HG03280 (cell line): ENCODE measurements at regions not wholly inside any gene's neighbourhood (a gene's known extent, or its start where the extent isn't known, plus 50 kb on each side); places are given as distances from the start of the nearest gene placed in this dataset.
"Not testable (repeated sequence)": the region's sequence is repeated elsewhere in the genome, so short reads cannot be mapped to it uniquely, and the experiment has no call there.

Experiments
- ATAC-seq: cut with Tn5 transposase; IDR thresholded peaks from one replicate; pipeline ENCODE4 v1.9.1; 2021; ENCODE audit warnings: mild to moderate bottlenecking, moderate library complexity; ENCODE audit not compliant: unreplicated experiment

DNA sequence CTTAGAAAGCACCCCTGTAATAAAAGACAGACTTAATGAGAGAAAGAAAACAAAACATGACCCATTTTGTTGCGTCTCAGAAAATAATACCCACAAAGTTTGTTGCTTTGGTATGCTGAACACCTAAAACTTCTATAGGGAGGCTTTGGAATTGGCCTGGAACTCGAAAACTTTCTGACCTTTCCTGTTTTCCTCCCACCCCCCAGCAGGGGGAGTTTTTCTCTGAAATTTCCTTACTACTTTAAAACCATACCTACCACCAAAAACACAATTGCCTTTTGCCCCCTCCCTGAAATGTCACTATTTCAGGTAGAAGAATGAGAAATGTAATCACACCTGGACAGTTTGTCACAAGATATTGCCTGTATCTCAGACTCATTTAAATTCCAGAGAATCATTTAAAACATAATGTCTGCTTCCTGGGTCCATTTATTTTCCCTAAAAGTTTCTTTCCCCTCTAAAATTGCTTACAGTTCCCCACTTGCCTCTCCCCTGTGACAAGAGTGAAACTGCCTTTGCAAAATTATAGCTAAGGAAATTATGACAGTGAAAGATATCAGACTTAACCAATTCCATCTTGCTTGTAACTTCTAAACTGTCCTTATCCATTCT is 2700.2 kb downstream of the PCDH9 start:
- ATAC-seq: no peak

DNA sequence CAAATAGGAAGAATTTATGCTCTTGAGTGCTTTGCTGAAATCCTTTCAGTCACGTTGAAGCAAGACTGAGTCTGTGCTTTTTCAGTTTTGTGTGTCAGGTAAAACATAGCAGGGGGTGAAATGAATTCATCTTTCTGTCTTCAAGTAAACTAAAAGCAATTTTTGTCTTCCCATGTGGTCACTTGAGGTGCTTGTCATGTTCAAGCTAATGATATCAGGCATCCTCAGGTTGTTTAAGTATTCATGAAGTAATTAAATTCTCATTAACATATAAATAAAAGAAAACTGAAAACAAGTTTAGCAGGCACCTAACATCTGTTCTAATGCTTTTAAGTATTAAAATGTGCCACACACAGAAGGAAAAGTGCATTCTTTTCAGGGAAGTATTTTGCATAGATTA is 2701.3 kb downstream of the PCDH9 start:
- no peak for ATAC-seq

DNA sequence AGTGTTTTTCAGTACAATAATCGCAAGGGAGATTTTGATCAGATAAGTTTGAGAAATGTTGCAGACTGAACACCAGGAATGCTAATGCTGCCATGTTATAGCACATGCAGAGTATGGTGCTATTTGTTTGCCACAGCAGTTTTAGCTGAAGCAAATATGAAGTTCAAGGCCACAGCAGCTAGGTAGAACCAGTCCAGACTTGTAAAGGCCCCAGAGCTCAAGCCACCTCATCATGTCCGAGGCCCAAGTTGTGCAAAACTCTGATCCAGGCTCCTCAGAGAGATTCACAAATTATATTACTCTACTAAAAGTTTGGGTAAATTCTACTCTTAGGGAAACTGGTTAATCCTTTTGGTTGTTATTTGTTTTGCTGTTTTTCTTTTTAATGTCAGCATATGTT is 2702.6 kb downstream of the PCDH9 start:
- no peak for ATAC-seq

DNA sequence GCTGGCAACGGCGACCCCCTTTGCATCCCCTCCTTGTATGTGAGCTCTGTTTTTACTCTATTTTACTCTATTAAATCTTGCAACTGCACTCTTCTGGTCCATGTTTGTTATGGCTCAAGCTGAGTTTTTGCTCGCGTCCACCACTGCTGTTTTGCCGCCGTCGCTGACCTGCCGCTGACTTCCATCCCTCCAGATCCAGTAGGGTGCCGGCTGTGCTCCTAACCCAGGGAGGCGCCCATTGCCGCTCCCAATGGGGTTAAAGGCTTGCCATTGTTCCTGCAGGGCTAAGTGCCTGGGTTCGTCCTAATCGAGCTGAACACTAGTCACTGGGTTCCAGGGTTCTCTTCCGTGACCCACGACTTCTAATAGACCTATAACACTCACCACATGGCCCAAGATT is 2704.4 kb downstream of the PCDH9 start:
- ATAC-seq: no peak

- ATAC-seq: no peak
Observed at GRCh38 chr13:64510747-64511146, 2719.4 kb downstream of the PCDH9 start.

DNA sequence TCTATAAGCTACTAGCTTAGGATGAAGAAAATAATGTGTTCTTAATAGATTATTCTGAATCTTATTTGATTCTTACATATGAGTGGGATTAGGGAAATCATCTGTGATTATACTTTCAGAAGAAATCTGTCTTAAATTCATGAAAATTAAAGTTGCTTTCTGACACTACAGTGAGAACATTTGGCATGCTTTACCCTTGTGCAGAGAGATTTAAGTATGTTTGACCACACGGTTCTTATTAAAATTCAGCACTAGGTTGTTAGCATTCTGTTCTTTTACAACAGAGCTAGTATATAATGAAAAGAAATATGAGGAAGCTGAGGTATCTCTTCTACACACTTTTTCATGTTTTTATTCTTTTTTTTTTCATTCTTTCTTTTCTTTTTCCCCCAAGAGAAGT is 2723.9 kb downstream of the PCDH9 start:
- no peak for ATAC-seq

- ATAC-seq: no peak
Observed at GRCh38 chr13:64505336-64505910, 2724.7 kb downstream of the PCDH9 start.

GRCh38 chr13:64488731-64489130 is 2741.4 kb downstream of the PCDH9 start:
- no peak for ATAC-seq

DNA sequence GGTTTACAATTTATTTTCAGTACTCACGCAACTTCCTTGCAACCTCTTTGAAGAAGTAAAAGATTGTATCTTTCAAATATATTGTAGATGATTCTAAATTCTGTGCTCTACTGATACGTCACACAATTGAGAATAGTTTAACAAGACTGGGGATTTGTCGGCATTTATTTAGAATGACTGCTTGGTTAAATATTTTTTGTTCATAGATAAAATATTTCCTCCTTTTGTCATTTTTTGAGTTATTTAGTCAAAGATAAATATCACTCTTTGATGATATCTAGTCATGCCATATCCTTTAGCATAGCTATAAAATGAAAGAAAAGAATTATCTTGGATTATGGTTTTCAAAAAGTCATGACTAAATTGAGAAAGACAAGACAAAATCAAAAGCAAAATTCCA is 2747.8 kb downstream of the PCDH9 start:
- no peak for ATAC-seq

DNA sequence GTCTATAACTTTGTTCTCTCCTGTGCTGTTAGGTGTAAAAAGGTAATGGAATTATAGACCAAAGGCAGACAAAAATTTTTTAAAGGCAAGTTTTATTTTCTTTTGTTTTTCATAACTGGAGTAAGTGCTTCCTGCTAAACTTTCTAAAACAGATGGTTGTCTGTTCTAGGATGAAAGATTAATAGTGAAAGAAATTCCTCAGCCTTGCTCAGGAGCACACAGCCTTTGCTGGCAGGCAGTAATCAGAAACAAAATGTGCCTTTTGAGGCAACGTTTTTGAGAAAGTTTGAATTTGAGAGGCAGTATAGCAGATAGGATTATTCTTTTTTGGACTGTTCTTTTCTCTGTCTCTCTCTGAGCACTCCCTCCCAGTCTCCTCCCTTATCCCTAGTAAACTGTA is 2749.5 kb downstream of the PCDH9 start:
- no peak for ATAC-seq

- no peak for ATAC-seq
Observed at GRCh38 chr13:64480211-64480610, 2749.9 kb downstream of the PCDH9 start.

DNA sequence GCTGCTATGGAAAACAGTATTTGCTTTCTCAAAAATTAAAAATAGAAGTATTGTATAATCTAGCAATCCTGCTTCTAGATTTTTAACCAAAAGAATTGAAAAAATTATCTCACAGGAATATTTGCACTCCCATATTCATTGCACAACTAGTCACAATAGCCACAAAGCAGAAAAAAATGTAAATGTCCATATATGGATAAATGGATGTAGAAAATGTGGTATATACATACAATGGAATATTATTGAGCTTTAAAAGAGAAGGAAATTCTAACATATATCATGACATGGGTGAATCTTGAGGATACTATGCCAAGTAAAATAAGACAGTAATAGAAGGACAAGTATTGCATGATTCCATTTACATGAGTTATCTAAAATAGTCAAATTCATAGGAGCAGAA is 2753.0 kb downstream of the PCDH9 start:
- no peak for ATAC-seq

DNA sequence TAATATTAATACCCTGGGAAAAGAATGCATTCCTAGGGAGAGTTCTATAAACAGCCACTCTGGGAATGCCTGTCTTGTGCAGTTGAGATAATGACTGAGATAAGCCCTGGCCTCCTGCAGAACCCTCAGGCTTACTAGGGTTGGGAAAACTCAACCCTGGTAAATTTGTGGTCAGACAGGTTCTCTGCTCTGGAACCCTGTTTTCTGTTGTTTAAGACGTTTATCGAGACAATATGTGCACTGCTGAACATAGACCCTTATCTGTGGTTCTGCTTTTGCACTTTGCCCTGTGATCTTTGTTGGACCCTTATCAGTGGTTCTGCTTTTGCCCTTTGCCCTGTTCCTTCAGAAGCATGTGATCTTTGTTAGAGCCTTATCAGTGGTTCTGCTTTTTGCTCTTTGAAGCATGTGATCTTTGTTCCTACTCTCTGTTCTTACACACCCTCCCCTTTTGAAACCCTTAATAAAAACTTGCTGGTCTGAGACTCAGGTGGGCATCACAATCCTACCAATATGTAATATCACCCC is 2754.0 kb downstream of the PCDH9 start:
- ATAC-seq: not testable (repeated sequence)

GRCh38 chr13:64471916-64472315 is 2758.2 kb downstream of the PCDH9 start:
- no peak for ATAC-seq

GRCh38 chr13:64470751-64471150 is 2759.4 kb downstream of the PCDH9 start:
- no peak for ATAC-seq

GRCh38 chr13:64459778-64460177 is 2770.4 kb downstream of the PCDH9 start:
- ATAC-seq: no peak

GRCh38 chr13:64457976-64458375 is 2772.2 kb downstream of the PCDH9 start:
- ATAC-seq: no peak

DNA sequence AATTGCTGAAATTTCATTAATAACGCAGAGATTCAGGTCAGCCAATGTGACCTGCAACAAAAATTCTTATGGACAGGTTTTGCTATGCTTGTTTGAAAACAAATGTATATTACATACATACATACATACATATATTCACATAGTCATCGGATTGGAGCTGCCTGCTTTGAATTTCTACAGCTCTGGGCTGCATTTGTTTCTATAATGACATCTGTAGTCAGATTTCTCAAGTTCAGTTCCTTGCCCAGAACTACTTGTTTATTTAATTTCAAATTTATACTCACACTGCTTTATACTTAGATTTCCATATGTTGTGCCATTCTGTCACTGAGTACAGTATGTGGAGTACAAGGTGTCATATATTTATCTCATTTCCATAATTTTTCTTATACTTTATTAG is 2775.0 kb downstream of the PCDH9 start:
- no peak for ATAC-seq

- ATAC-seq: no peak
Observed at GRCh38 chr13:64453831-64454230, 2776.3 kb downstream of the PCDH9 start.

DNA sequence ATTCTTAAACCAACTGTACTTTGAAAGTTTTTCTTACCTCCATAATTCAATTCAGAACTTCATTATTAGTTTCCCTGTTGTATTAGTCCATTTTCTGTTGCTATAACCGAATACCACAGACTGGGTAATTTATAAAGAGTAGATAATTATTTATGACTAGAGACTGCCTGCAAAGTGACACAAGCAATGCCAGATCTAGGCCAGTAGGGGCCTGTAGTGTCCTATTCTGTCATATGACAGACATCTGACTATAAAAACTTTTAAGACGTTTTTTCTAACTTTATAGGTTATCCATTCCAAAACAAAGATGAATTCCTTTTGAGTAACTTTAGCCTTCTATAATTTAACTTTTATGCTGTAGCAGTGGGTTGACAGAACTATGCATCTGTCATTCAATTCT is 2783.8 kb downstream of the PCDH9 start:
- ATAC-seq: no peak

DNA sequence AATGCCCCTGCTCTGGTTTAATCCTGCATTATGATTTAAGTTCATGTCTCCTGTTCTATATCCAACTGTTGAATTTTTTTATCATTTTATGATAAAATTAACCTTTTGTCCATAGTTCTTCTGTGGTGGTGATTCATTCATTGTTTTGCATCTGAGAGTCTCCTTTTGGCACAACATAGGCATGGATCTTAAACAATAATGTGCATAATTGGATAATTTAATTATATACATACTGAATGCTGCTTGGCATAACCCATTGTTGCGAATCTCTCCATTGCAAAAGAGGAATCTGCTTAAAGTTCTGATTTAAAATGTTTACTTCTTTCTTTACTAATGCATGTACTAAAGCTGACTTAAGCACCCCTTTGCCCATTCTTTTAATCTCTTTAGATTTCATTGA is 2788.4 kb downstream of the PCDH9 start:
- ATAC-seq: no peak

DNA sequence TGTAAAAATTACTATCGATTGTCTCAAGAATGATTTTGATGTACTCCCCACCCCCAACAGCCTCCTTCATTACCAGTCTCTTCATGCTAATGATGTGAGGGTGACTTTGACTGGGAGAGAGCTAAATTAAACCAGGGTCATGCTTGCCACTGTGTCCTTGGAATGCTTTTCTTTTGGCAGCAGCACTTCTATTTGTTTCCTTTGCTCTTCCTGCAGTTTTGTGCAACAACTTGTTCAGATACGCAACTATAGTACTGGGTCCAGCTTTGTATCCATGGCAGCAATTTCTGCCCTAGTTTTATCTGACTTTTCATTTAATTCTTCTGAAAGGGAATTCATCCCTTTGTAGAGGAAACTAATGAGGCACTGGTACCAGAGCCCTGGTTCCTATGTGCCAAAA is 2792.1 kb downstream of the PCDH9 start:
- ATAC-seq: no peak

DNA sequence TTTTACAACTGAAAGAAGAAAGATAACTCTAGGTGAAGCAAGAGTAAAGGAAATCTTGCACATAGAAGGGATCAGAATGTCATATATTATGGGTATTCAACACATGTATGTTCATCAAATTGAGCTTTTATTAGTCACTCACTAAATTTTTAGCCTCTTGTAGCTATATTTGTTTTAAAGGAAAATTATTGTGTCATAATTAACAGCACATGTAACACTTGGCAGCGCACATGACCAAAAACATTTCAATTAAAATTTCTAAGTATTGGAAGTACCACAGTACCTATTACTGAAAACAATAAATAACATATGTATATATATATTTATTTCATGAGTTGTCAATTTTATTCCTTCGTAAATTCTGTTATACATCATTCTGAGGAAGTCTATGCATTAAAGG is 2800.4 kb downstream of the PCDH9 start:
- ATAC-seq: no peak
